ENCODE measurements at regions not wholly inside any gene's neighbourhood (a gene's known extent, or its start where the extent isn't known, plus 50 kb on each side); places are given as distances from the start of the nearest gene placed in this dataset.

DNA sequence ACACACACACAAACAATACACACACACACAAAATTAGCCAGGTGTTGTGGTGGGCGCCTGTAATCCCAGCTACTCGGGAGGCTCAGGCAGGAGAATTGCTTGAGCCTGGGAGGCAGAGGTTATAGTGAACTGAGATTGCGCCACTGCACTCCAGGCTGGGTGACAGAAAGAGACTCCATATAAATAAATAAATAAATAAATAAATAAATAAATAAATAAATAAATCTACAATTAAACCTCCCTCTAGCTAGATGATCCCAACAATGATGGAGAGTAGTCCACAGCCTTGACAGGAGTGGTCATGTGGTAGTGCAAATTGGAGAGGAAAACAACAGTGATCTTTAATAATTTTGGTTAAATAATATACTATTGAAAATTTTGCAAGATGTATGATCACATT, 1739.0 kb upstream of the C9orf72 start:
- H3K36me3 ChIP-seq (ENCODE audit: control insufficient read depth, insufficient read depth, low read length), result no peaks in the 10 kb centered on the region
- H4K91ac ChIP-seq (ENCODE audit: insufficient read depth, low read depth, low read length), result no peak overlapping the region
- H3K9me3 ChIP-seq (ENCODE audit: control insufficient read depth, insufficient read depth, low read length), result peaks cover 3% of the 10 kb centered on the region; the same call in 1 of the 2 replicates
- no peak overlapping the region for H4K5ac ChIP-seq (ENCODE audit: low read depth, low read length)
- ATAC-seq (ENCODE audit: low read depth), result no peak
- no CpG with 5 or more reads among the region's 3 CpGs for WGBS, 2 experiments (ENCODE audit: extremely low coverage in 2 of 2, insufficient read length in 1 of 2)
- H3K4me1 ChIP-seq (ENCODE audit: control insufficient read depth, insufficient read depth, low read length), result no peaks in the 10 kb centered on the region
- dilution Hi-C loops (cut with HindIII; ENCODE audit: low sequenced_read_pairs, unreplicated experiment), result no loop called here
- H2AFZ ChIP-seq (replicated peaks; ENCODE audit: low read length, poor library complexity), result no peak overlapping the region
- H4K20me1 ChIP-seq (ENCODE audit: insufficient read depth, low read length), result no peaks in the 10 kb centered on the region
- in situ Hi-C loops (cut with MboI; ENCODE audit: low sequenced_read_pairs), result no loop called here
- no peak overlapping the region for H2BK5ac ChIP-seq (ENCODE audit: low read depth, low read length, poor library complexity, severe bottlenecking)
- no peak overlapping the region for H2BK20ac ChIP-seq (ENCODE audit: low read depth, low read length)
- TF ChIP-seq BHLHE40 (IDR thresholded peaks at IDR 0.05; ENCODE audit: low read depth, low read length) (no peak), NFE2L2 (IDR thresholded peaks at IDR 0.05; ENCODE audit: low read depth, low read length) (no peak), CEBPB (IDR thresholded peaks at IDR 0.05; ENCODE audit: low read depth, low read length) (no peak), CHD1 (IDR thresholded peaks at IDR 0.05; ENCODE audit: low read depth, low read length) (no peak), MAZ (IDR thresholded peaks at IDR 0.05; ENCODE audit: borderline replicate concordance, low read depth, low read length) (no peak), RFX5 (IDR thresholded peaks at IDR 0.05; ENCODE audit: low read depth, low read length) (no peak), FOS (IDR thresholded peaks at IDR 0.05; ENCODE audit: low read depth, low read length) (no peak), SMC3 (IDR thresholded peaks at IDR 0.05; ENCODE audit: low read depth, low read length) (no peak), RCOR1 (IDR thresholded peaks at IDR 0.05; ENCODE audit: insufficient replicate concordance, low read length) (no peak), MAFK (IDR thresholded peaks at IDR 0.05; ENCODE audit: low read depth, low read length) (no peak), POLR2A (IDR thresholded peaks at IDR 0.05; ENCODE audit: low read depth, low read length) (no peak), RAD21 (IDR thresholded peaks at IDR 0.05; ENCODE audit: low read length) (no peak)
- TF ChIP-seq, protein P1, sequence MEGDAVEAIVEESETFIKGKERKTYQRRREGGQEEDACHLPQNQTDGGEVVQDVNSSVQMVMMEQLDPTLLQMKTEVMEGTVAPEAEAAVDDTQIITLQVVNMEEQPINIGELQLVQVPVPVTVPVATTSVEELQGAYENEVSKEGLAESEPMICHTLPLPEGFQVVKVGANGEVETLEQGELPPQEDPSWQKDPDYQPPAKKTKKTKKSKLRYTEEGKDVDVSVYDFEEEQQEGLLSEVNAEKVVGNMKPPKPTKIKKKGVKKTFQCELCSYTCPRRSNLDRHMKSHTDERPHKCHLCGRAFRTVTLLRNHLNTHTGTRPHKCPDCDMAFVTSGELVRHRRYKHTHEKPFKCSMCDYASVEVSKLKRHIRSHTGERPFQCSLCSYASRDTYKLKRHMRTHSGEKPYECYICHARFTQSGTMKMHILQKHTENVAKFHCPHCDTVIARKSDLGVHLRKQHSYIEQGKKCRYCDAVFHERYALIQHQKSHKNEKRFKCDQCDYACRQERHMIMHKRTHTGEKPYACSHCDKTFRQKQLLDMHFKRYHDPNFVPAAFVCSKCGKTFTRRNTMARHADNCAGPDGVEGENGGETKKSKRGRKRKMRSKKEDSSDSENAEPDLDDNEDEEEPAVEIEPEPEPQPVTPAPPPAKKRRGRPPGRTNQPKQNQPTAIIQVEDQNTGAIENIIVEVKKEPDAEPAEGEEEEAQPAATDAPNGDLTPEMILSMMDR (conservative IDR thresholded peaks at IDR 0.05; ENCODE audit: low read depth, low read length), result no peak
- ChIA-PET CTCF (interaction anchor here (1.0 kb wide), 1 partner anchor 13 kb away, joined by 3 read pairs; no protein-coding TSS in a partner anchor), POLR2A (ENCODE audit: unreplicated experiment) (no interaction called here)
- intact Hi-C loops (cut with micrococcal nuclease), result no loop called here
- H3K23ac ChIP-seq (ENCODE audit: low read depth, low read length), result no peak overlapping the region
- H3K79me1 ChIP-seq (ENCODE audit: low read depth in 1 of 2, low read length in 2 of 2), result no peaks in the 10 kb centered on the region
- no peak overlapping the region for H3K4me3 ChIP-seq (ENCODE audit: insufficient read depth, low read depth, low read length)
- no peak overlapping the region for H2AK5ac ChIP-seq (ENCODE audit: low read depth, low read length)
- H3K27ac ChIP-seq (ENCODE audit: insufficient read depth, low read length), result no peak overlapping the region
- H2BK120ac ChIP-seq (ENCODE audit: low read depth, low read length), result no peak overlapping the region
- H3K14ac ChIP-seq (replicated peaks; ENCODE audit: low read depth, low read length), result no peak overlapping the region
- H2BK15ac ChIP-seq (ENCODE audit: low read depth, low read length), result no peak overlapping the region
- H3K27me3 ChIP-seq (ENCODE audit: control insufficient read depth, insufficient read depth, low read length), result no peaks in the 10 kb centered on the region
- H4K8ac ChIP-seq (ENCODE audit: low read depth in 2 of 2, low read length in 2 of 2), result no peak overlapping the region
- no peak overlapping the region for H2AK9ac ChIP-seq (replicated peaks; ENCODE audit: low read depth, low read length, poor library complexity)
- no peak overlapping the region for H3K18ac ChIP-seq (ENCODE audit: low read depth, low read length)
- no peaks in the 10 kb centered on the region for H3K9me1 ChIP-seq (ENCODE audit: insufficient read depth, low read length)
- no peak overlapping the region for H3K4ac ChIP-seq (ENCODE audit: low read depth, low read length)
- no peak overlapping the region for H3K4me2 ChIP-seq (ENCODE audit: low read depth, low read length)
- no TSS peak for BruUV-seq (replicated peaks)
- no peak for DNase-seq
- no peak overlapping the region for H3K9ac ChIP-seq (ENCODE audit: low read depth, low read length)
- no peak overlapping the region for H3K56ac ChIP-seq (ENCODE audit: extremely low read depth, insufficient read depth, low read length)
